Raji (cell line): ENCODE measurements at regions not wholly inside any gene's neighbourhood (a gene's known extent, or its start where the extent isn't known, plus 50 kb on each side); places are given as distances from the start of the nearest gene placed in this dataset.

Experiments used
- POLR2A ChIP-seq: IDR thresholded peaks from 2 replicates; pipeline ENCODE4 v1.6.1; 2011; ENCODE audit warnings: low read depth, low read length, control low read depth; ENCODE audit not compliant: insufficient read depth

GRCh38 chr15:70376929-70377691, 279.4 kb upstream of the TLE3 start:
- no peak for TF ChIP-seq POLR2A

- no peak for TF ChIP-seq POLR2A
These were observed 278.6 kb upstream of the TLE3 start for GRCh38 chr15:70376031-70376928.

- no peak for TF ChIP-seq POLR2A
These were observed 277.9 kb upstream of the TLE3 start for GRCh38 chr15:70375586-70375985.

- no peak for TF ChIP-seq POLR2A
These were observed 277.3 kb upstream of the TLE3 start for GRCh38 chr15:70375006-70375431.

GRCh38 chr15:70374096-70374495, 276.4 kb upstream of the TLE3 start:
- no peak for TF ChIP-seq POLR2A

GRCh38 chr15:70362886-70363285, 265.2 kb upstream of the TLE3 start:
- no peak for TF ChIP-seq POLR2A

GRCh38 chr15:70362350-70362749, 264.6 kb upstream of the TLE3 start:
- no peak for TF ChIP-seq POLR2A

- TF ChIP-seq POLR2A = no peak
These were observed 264.2 kb upstream of the TLE3 start for GRCh38 chr15:70361891-70362290.

- no peak for TF ChIP-seq POLR2A
These were observed 263.4 kb upstream of the TLE3 start for GRCh38 chr15:70361106-70361505.

- no peak for TF ChIP-seq POLR2A
These were observed 261.3 kb upstream of the TLE3 start for GRCh38 chr15:70358871-70359647.

GRCh38 chr15:70358011-70358819, 260.5 kb upstream of the TLE3 start:
- no peak for TF ChIP-seq POLR2A

- no peak for TF ChIP-seq POLR2A
These were observed 259.7 kb upstream of the TLE3 start for GRCh38 chr15:70357453-70357852.

- TF ChIP-seq POLR2A = no peak
These were observed 259.2 kb upstream of the TLE3 start for GRCh38 chr15:70356919-70357318.

- no peak for TF ChIP-seq POLR2A
These were observed 258.5 kb upstream of the TLE3 start for GRCh38 chr15:70356062-70356860.
